Ovary (tissue), 3 donors: ENCODE measurements at regions not wholly inside any gene's neighbourhood (a gene's known extent, or its start where the extent isn't known, plus 50 kb on each side); places are given as distances from the start of the nearest gene placed in this dataset.

ENCODE experiments used
- POLR2A ChIP-seq: fragments of 450-650 bp; IDR thresholded peaks from one replicate; pipeline ENCODE4 v1.6.1; 2017; ENCODE audit warnings: antibody characterized with exemption, mild to moderate bottlenecking, moderate library complexity
- TF ChIP-seq, protein P1 (sequence below), 3 donors: fragments of 450-650 bp in 2 of 3; fragments of 200-600 bp in 1 of 3; IDR thresholded peaks; one replicate each; pipeline versions ENCODE4 v1.5.1 to v1.8.0; 2016 to 2022; ENCODE audit warnings: antibody characterized with exemption in 3 of 3, mild to moderate bottlenecking in 1 of 3
- donor health status: DM: no; HTN: no; CAD: no.

DNA sequence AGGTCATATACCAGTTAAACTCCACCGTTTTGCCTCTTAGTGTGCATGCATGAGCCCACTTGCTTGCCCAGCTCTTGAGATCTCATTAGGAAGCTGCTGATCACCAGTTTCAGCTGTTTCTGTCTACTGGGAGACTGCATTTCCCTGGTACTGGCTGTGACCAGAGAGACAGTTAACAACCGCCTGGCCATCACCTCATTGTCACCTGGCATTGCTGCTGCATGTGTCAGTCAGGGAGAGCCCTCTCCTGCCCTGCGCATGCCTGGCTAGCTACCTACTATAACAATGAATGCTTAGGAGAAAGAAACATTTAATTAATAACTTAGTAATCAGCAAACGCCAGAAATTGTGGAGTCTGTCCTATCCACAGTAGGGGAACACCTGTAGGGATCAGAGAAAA is 265.8 kb upstream of the CYRIA start:
- TF ChIP-seq POLR2A = no peak
- TF ChIP-seq, protein P1, sequence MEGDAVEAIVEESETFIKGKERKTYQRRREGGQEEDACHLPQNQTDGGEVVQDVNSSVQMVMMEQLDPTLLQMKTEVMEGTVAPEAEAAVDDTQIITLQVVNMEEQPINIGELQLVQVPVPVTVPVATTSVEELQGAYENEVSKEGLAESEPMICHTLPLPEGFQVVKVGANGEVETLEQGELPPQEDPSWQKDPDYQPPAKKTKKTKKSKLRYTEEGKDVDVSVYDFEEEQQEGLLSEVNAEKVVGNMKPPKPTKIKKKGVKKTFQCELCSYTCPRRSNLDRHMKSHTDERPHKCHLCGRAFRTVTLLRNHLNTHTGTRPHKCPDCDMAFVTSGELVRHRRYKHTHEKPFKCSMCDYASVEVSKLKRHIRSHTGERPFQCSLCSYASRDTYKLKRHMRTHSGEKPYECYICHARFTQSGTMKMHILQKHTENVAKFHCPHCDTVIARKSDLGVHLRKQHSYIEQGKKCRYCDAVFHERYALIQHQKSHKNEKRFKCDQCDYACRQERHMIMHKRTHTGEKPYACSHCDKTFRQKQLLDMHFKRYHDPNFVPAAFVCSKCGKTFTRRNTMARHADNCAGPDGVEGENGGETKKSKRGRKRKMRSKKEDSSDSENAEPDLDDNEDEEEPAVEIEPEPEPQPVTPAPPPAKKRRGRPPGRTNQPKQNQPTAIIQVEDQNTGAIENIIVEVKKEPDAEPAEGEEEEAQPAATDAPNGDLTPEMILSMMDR (IDR thresholded peaks at IDR 0.05) = no peak
